WTC11 (cell line): ENCODE measurements at regions not wholly inside any gene's neighbourhood (a gene's known extent, or its start where the extent isn't known, plus 50 kb on each side); places are given as distances from the start of the nearest gene placed in this dataset.

Experiments
- ATAC-seq: fragments of 200-7000 bp; cut with Tn5 transposase; 2 replicates; pipeline ENCODE4 v1.10.0; 2021; ENCODE audit warnings: mild to moderate bottlenecking, moderate library complexity
- CTCF ChIA-PET: fragments of 300-600 bp; sonication (Branson Sonifier 250); formaldehyde crosslinking; loops from one replicate; lab custom pipeline; 2021; ENCODE audit warnings: antibody characterized with exemption; lab: Charles Lee
- POLR2A ChIA-PET: fragments of 350-600 bp; sonication (Branson Sonifier 250); formaldehyde crosslinking; loops from one replicate; lab custom pipeline; 2021; ENCODE audit warnings: antibody characterized with exemption; lab: Charles Lee
- DNase-seq: peaks from one replicate; pipeline ENCODE4 v3.0.0; 2021; ENCODE audit warnings: low spot score
- H3K27ac Mint-ChIP-seq: 2 replicates; pipeline ENCODE4 v1.8.0; 2021; ENCODE audit warnings: mixed read lengths
- H3K27me3 Mint-ChIP-seq: 2 replicates; pipeline ENCODE4 v1.8.0; 2021; ENCODE audit warnings: low read depth, mild to moderate bottlenecking, moderate library complexity, mixed read lengths
- H3K36me3 Mint-ChIP-seq: 2 replicates; pipeline ENCODE4 v1.8.0; 2021; ENCODE audit warnings: mixed read lengths
- H3K4me1 Mint-ChIP-seq: 2 replicates; pipeline ENCODE4 v1.8.0; 2022; ENCODE audit warnings: mixed read lengths
- H3K4me3 Mint-ChIP-seq: 2 replicates; pipeline ENCODE4 v1.8.0; 2021; ENCODE audit warnings: mild to moderate bottlenecking, moderate library complexity, mixed read lengths
- H3K9me3 Mint-ChIP-seq: 2 replicates; pipeline ENCODE4 v1.8.0; 2021; ENCODE audit warnings: mixed read lengths
- AFF4 ChIP-seq: sonication (generic); formaldehyde crosslinking; IDR thresholded peaks from 2 replicates; pipeline ENCODE4 v1.8.1; 2023; ENCODE audit warnings: mild to moderate bottlenecking, missing genetic modification reagents, borderline replicate concordance
- ARID4B ChIP-seq: sonication (generic); formaldehyde crosslinking; IDR thresholded peaks from 2 replicates; pipeline ENCODE4 v1.8.0; 2023; ENCODE audit warnings: missing genetic modification reagents, mild to moderate bottlenecking, borderline replicate concordance
- ATF2 ChIP-seq: sonication (generic); formaldehyde crosslinking; IDR thresholded peaks from 2 replicates; pipeline ENCODE4 v1.8.1; 2022; ENCODE audit warnings: low read depth, missing genetic modification reagents, borderline replicate concordance
- CREM ChIP-seq: sonication (generic); formaldehyde crosslinking; IDR thresholded peaks from 2 replicates; pipeline ENCODE4 v1.8.1; 2022; ENCODE audit warnings: mild to moderate bottlenecking, missing genetic modification reagents, moderate library complexity
- E2F5 ChIP-seq: sonication (generic); formaldehyde crosslinking; IDR thresholded peaks from 2 replicates; pipeline ENCODE4 v1.8.1; 2022; ENCODE audit warnings: mild to moderate bottlenecking, moderate library complexity, missing genetic modification reagents
- ESRRA ChIP-seq: sonication (generic); formaldehyde crosslinking; IDR thresholded peaks from 2 replicates; pipeline ENCODE4 v1.8.1; 2022; ENCODE audit warnings: mild to moderate bottlenecking, missing genetic modification reagents, borderline replicate concordance
- FOXJ3 ChIP-seq: sonication (generic); formaldehyde crosslinking; IDR thresholded peaks from 2 replicates; pipeline ENCODE4 v1.9.0; 2021; ENCODE audit warnings: missing genetic modification reagents, mild to moderate bottlenecking, borderline replicate concordance
- FOXK1 ChIP-seq: sonication (generic); formaldehyde crosslinking; IDR thresholded peaks from 2 replicates; pipeline ENCODE4 v1.8.0; 2022; ENCODE audit warnings: mild to moderate bottlenecking, moderate library complexity, missing genetic modification reagents
- GABPB1 ChIP-seq: sonication (generic); formaldehyde crosslinking; IDR thresholded peaks from 2 replicates; pipeline ENCODE4 v1.8.1; 2023; ENCODE audit warnings: mild to moderate bottlenecking, missing genetic modification reagents
- JUN ChIP-seq: sonication (generic); formaldehyde crosslinking; IDR thresholded peaks from 2 replicates; pipeline ENCODE4 v1.8.0; 2023; ENCODE audit warnings: mild to moderate bottlenecking, missing genetic modification reagents
- MYBL2 ChIP-seq: sonication (generic); formaldehyde crosslinking; IDR thresholded peaks from 2 replicates; pipeline ENCODE4 v1.8.1; 2023; ENCODE audit warnings: mild to moderate bottlenecking, moderate library complexity, missing genetic modification reagents
- NFE2L1 ChIP-seq: sonication (generic); formaldehyde crosslinking; IDR thresholded peaks from 2 replicates; pipeline ENCODE4 v1.8.1; 2023; ENCODE audit warnings: missing genetic modification reagents
- NFYB ChIP-seq: sonication (generic); formaldehyde crosslinking; conservative IDR thresholded peaks from 2 replicates; pipeline ENCODE4 v1.8.0; 2022; ENCODE audit warnings: low read depth, missing genetic modification reagents
- STAT6 ChIP-seq: sonication (generic); formaldehyde crosslinking; conservative IDR thresholded peaks from 2 replicates; pipeline ENCODE4 v1.8.1; 2023; ENCODE audit warnings: mild to moderate bottlenecking, low read depth, missing genetic modification reagents, moderate library complexity
- USF2 ChIP-seq: sonication (generic); formaldehyde crosslinking; IDR thresholded peaks from 2 replicates; pipeline ENCODE4 v1.8.1; 2023; ENCODE audit warnings: mild to moderate bottlenecking, missing genetic modification reagents, moderate library complexity
- ZNF396 ChIP-seq: fragments of 250-450 bp; sonication (Bioruptor Pico); IDR thresholded peaks from 2 replicates; pipeline ENCODE4 v1.8.0; 2021; ENCODE audit warnings: mild to moderate bottlenecking, moderate library complexity, borderline replicate concordance
- ZNF512 ChIP-seq: sonication (generic); formaldehyde crosslinking; IDR thresholded peaks from 2 replicates; pipeline ENCODE4 v1.8.1; 2022; ENCODE audit warnings: missing genetic modification reagents, borderline replicate concordance

- TF ChIP-seq ATF2: no peak
- TF ChIP-seq MYBL2 (CRISPR knock-in tag): no peak
Observed at GRCh38 chr2:239621611-239622010, 220.8 kb upstream of the HDAC4 start (continued).

- CTCF ChIA-PET: interaction anchor here (0.6 kb wide), 1 partner anchor 113 kb away, joined by 3 read pairs; no protein-coding TSS in a partner anchor
- Mint-ChIP-seq H3K4me3 (no peak overlapping the region), H3K27ac (no peak overlapping the region), H3K4me1 (no peaks in the 10 kb centered on the region), H3K27me3 (no peaks in the 10 kb centered on the region), H3K9me3 (peaks cover 17% of the 10 kb centered on the region), H3K36me3 (peaks cover 6% of the 10 kb centered on the region)
- DNase-seq (no peak), ATAC-seq (no peak)
- POLR2A ChIA-PET: no interaction called here
- no peak for TF ChIP-seq ZNF396
- no peak for TF ChIP-seq GABPB1
- no peak for TF ChIP-seq STAT6
- no peak for TF ChIP-seq MYBL2 (CRISPR knock-in tag)
- TF ChIP-seq ARID4B (CRISPR knock-in tag): no peak
- no peak for TF ChIP-seq AFF4
- no peak for TF ChIP-seq FOXK1
- no peak for TF ChIP-seq ATF2
- TF ChIP-seq CREM: no peak
- TF ChIP-seq NFYB (CRISPR knock-in tag): no peak
- TF ChIP-seq USF2 (CRISPR knock-in tag): no peak
- no peak for TF ChIP-seq ESRRA (CRISPR knock-in tag)
- no peak for TF ChIP-seq JUN
- TF ChIP-seq ZNF512 (CRISPR knock-in tag): no peak
- no peak for TF ChIP-seq FOXJ3 (CRISPR knock-in tag)
- no peak for TF ChIP-seq E2F5 (CRISPR knock-in tag)
- TF ChIP-seq NFE2L1 (CRISPR knock-in tag): no peak
Observed at GRCh38 chr2:239619369-239619768, 218.5 kb upstream of the HDAC4 start.
